ENCODE measurements at regions not wholly inside any gene's neighbourhood (a gene's known extent, or its start where the extent isn't known, plus 50 kb on each side); places are given as distances from the start of the nearest gene placed in this dataset.

- TF ChIP-seq CTCF (conservative IDR thresholded peaks at IDR 0.05; ENCODE audit: low read length) (no peak), EZH2phosphoT487 (IDR thresholded peaks at IDR 0.05; ENCODE audit: borderline replicate concordance) (no peak)
These were observed 79.0 kb downstream of the RTL9 start for GRCh38 chrX:110437686-110438085.

All from Loucy (cell line).